Retina (tissue), 1 donor: ENCODE measurements at regions not wholly inside any gene's neighbourhood (a gene's known extent, or its start where the extent isn't known, plus 50 kb on each side); places are given as distances from the start of the nearest gene placed in this dataset.
"Not testable (repeated sequence)": the region's sequence is repeated elsewhere in the genome, so short reads cannot be mapped to it uniquely, and the experiment has no call there.

Source experiments
- DNase-seq: peaks from one replicate; pipeline ENCODE4 v3.0.0-alpha.2; 2016

DNA sequence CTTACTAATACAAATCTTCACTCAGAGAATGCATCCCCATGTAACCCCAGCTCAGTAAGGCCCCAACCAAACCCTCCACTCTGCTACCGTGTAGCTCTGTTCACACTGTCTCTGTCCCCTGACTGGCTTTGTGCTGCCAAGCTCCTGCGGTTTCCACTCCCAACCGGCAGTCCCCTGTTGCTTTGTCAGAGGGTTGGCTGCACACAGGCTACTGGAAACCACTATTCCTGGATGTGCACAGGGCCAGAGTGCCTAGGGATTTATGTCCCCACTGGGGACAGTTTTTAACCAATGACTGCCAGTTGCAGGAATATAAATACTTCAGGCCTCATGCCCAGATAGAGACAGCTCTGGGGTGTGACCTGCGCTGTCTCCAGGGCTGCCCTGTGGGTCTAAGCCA is 157.1 kb upstream of the C16orf82 start:
- no peak for DNase-seq

DNA sequence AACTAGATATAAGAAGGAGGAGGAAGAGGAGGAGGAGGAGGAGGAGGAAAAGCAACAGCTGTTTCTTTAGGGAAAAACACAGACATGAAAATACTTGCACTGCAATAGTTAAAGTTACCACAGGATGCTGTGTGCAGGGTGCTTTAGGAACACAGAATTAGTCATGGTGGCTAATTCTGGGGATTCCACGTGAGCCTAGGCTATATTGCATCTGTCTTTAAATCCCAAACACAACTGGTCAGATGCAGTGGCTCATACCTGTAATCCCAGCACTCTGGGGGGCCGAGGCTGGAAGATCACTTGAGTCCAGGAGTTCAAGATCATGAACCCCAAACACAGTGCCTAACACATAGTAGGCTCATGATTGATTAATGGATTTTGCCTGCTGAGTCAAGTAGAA is 155.3 kb upstream of the C16orf82 start:
- no peak for DNase-seq

DNA sequence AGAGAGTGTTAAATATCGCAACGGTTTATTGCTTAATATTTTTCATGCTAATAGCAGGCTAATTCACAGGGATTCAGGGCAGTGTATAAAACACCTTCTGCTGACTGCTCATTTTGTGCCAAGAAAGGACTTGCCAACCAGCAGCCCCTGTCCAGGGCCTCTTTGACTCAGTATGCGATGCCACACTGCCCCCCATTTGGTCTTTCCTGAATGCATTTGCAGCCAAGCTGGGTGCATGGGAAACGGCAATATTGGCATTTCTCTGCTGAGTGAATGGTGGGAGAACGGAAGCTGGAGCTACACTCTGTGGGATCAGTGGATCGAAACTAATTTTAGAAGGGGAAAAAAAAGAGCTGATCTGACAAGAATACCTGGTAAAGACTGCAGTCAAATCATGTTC is 152.9 kb upstream of the C16orf82 start:
- DNase-seq, result no peak

DNA sequence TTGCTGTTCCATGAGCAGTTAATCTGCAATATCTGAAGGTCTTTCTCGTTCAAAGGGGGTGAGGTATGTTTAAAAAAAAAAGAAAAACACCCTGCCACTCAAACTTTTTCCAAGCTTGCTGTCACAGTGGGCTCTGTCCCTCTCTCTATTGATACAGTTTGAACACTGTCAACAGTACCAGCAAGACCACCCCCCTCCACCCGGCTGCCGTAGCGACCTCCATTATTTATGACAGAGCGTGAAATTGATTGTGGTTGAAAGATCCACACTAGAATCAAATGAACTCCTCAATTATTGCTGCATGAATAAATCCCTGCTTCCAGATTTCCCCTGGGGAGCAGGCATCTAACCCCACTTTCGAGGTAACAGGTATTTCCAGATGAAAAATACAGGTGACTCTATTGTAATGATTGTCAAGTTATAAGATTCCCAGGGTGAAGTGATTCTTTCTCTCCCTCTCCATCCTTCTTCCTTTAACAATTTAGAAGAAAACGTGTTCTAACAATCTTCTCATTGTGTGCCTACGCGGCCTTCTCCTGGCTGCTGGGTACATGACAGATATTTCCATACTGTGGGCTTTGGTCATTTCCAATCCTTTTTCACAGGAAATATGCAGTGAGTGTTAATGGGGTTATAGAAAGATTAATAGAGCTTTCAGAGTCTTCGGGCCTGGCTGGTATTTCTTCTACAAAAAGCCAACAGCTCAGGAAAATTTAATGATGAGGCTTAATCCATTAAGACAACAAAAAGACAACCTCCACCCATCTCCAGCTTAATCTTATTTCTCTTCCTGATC is 135.7 kb upstream of the C16orf82 start:
- peak; percentile 75 for DNase-seq

DNA sequence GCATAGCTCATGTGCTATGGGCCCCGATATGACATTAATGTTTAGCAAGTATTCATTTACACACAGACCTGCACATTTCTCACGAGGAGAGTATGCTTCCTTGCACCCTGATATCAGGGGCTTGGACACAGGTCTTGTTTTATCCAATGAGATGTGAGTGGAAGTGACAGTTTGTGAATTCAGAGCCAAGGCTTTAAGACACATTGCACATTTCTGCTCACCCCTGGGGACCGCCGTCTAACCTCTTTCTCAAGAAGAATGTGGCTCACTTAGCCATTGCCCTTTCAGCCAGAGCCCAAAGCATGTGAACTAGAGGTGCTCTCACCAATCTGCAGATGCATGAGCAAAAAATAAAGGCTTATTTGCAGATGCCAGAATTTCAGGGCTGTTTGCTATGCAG is 116.1 kb upstream of the C16orf82 start:
- peak; percentile 59 for DNase-seq

DNA sequence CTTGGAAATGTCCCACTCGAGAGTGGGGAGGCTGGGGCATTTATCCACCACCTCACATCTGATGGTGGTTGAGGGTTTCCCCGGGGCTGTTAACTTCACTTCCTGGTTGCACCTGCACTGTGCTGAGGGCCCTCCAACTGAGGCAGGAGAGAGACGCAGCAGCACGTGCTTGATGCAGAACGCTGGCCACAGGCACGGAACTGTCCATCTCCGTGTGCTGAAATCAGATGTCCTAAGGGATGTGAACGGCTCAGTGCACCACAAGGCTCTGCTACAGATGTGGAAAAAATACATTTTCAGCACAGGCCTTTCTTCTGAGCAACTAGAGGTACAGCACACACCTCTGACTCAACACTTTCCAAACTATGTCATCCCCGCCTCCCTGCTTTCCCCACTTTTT is 114.8 kb upstream of the C16orf82 start:
- no peak for DNase-seq

DNA sequence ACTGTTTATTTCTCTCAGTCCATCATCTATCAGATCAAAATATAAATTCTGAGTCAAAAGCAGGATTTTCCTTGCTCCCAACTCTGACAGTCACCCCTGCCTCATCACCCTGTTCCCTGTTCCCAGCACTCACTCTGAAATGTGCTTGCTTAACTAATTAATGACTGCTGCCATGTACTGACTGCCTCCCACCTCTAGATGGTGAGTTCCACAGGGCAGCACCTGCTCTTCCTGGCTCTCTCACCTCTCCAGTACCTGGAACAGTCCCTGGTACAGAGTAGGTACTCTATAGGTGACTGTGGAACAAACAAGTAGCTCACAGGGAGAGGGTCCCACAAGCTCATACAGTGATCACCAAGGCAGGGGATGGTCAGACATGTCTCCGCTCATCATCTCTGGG is 114.3 kb upstream of the C16orf82 start:
- no peak for DNase-seq

DNA sequence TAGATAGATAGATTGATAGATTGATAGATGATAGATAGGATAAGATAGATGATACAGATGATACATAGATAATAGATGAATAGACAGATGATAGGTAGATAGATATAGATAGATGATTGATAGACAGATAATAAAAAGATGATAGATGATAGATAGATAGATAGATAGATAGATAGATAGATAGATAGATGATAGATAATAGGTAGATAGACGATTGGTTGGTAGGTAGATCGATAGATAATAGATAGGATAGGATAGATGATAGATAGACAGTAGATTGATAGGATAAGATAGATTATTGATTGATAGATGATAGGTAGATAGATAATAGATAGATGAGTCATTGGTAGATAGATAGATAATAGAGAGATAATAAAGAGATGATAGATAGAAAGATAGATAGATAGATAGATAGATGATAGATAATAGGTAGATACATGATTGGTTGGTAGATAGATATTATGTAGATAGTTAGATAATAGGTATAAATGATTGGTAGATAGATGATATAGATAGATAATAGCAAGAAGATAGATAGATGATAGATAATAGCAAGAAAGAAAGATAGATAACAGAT is 109.4 kb upstream of the C16orf82 start:
- DNase-seq, result no peak

DNA sequence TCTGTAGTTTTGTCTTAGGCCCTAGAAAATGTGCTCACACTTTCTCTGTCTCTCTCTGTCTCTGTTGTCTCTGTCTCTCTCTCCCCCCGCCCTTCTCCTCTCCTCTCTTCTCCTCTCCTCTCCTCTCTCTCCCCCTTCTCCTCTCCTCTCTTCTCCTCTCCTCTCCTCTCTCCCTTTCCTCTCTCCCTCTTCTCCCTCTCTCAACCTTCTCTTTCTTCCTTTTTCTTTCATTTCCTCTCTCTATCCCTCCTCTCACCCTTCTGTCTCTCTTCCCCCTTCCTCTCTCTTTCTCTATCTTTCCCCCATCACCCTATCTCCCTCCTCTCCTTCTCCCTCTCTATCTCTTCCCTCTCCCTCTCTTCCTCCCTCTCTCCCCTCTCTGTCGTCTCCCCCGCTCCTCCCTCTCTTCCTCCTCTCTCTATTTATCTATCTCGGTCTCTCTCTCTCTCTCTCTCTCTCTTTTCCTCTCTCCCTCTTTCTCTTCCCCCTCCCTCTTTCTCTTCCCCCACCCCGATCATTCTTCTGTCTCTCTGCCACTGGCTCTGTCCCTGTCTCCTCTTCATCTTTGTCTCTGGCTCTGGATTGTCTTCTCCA is 107.2 kb upstream of the C16orf82 start:
- DNase-seq, result no peak

DNA sequence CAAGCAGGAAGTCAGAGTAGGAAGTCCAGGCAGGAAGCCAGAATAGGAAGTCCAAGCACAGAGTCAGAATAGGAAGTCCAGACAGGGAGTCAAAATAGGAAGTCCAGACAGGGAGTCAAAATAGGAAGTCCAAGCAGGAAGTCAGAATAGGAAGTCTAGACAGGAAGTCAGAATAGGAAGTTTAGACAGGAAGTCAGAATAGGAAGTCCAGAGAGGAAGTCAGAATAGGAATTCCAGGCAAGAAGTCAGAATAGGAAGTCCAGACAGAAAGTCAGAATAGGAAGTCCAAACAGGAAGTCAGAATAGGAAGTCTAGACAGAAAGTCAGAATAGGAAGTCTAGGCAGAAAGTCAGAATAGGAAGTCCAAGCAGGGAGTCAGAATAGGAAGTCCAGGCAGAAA is 105.3 kb upstream of the C16orf82 start:
- DNase-seq, result no peak

DNA sequence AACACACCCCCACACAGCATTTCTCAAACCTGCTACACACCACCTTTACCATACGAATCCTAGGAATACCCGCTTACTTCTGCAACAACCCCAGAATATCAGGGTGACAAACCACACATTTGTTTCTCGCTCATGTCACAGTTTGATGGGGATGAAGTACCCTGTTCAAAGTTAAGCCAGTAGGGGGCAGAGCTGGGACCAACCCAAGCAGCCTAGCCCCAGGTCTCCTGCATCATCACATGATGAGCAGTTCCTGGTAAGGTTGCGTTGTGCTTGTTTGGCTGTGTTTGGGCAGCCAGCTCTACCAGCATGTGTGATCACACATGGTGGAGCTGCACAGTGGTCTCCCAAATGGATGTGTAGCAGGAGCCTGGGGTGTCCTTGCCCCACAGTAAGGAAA is 103.6 kb upstream of the C16orf82 start:
- no peak for DNase-seq

DNA sequence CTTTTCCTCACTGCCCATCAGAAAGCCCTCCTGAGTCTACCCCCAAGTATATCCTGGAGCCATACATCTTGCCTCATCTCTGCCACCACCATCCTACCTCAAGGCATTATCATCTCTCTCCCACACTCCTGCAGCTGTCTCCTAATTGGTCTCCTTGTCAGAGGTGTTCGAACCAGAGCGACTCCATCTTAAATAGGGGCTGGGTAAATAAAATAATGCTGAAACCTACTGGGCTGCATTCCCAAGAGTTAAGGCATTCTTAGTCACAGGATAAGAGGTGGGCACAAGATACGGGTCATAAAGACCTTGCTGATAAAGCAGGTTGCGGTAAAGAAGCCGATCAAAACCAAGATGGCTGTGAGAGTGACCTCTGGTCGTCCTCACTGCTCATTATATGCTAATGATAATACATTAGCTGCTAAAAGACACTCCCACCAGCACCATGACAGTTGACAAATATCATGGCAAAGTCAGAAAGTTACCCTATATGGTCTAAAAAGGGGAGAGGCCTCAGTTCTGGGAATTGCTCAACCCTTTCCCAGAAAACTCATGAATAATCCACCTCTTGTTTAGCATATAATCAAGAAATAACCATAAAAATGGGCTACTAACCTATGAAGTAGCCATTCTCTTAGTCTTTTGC is 97.0 kb upstream of the C16orf82 start:
- no peak for DNase-seq

DNA sequence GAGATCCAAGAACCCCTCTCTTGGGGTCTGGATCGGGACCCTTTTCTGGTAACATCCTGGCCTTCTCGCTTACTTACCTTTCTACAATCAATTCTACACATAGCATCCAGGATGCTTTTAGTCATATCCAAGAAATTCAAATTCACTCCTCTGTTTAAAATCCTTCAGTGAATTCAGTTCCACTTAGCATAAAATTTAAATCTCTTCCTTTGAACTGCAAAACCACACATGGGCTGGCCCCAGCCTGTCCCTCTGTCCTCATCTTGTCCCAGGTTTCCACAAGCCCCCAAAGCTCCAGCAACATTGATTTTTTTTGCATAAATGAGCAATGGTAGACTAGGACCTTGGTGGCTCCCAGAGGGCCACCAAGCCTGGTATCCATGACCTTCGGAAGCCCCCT is 96.4 kb upstream of the C16orf82 start:
- DNase-seq, result no peak

DNA sequence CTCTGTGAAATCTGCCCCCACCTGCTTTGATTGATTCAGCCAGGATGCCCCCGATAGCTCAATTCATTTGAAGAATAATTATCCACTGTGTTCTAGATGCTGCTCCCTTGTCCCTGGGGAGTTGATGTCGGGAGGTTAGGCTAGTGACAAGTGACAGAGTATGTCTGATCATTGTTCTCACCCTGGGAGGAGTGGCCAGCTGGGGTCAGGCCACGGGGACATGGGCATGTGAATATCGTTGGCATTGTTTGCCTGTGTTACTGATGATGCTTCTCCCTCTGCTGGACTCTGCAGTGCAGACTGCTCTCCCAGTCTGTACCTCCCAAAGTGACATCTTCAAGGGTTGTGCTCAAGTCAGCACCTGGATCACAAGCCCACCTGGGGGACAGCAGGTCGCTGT is 89.9 kb upstream of the C16orf82 start:
- no peak for DNase-seq

DNA sequence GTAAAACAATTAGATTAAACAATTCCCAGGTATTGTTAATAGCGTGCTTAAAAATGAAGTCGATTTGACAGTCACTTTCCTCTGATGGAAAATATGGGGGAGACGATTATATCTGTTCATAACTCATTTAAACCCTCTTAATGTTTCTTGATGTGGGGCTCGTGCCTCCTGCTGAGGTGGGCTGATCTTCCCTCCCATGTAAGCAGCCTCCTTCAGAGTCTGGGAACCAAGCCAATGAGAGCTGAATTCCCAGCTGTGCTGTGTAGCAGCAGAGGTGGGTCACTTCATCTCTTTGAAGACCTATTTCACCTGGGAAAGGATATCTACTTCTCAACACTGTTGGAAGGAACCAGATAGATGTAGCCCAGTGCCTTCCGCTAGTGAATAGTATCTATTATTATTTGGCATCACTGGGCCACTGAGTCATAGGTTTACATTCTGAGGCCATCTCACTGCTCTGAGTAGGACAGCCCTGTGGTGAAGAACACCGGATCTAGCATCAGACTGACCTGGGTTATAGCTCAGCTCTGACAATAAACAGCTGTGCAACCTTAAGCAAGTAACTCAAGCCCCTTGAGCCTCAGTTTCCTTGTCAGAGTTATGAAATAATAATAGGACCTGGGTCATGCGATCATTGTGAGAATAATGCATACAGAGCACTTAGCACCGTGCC is 85.3 kb upstream of the C16orf82 start:
- DNase-seq, result no peak

DNA sequence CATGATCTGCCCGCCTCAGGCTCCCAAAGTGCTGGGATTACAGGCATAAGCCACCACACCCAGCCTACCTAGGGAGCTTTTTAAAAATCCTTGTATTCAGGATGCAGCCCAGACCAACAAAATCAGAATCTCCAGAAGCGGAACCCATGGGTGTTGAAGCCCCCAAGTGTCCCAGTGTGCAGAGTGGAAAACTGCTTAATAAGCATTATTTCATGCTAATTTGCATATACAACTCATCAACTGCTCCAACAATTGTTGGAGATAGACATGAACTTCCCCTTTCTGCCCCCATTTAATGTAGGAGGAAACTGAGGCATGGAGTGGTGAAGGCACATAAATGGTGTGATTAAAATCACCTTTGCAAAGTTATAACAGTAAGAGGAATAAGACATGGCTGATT is 84.3 kb upstream of the C16orf82 start:
- no peak for DNase-seq

DNA sequence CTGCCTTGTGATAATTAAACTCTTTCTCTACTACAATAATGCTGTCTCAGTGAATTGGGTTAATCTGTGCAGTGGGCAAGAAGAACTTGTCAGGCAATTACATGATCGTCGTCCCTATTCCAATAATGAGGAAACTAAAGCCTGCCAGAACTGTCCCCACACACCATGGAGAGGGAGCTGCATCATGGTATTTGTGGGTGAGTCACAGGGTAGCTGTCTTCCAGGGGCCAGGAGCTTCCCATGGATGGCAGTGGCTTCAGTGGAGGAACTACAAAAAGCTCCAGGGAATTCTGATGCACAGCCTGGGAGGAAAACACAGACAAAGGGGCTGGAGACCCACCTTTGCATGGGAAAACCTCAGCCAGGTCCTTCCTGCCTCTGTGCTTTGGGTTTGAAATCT is 83.3 kb upstream of the C16orf82 start:
- DNase-seq, result peak; percentile 45

DNA sequence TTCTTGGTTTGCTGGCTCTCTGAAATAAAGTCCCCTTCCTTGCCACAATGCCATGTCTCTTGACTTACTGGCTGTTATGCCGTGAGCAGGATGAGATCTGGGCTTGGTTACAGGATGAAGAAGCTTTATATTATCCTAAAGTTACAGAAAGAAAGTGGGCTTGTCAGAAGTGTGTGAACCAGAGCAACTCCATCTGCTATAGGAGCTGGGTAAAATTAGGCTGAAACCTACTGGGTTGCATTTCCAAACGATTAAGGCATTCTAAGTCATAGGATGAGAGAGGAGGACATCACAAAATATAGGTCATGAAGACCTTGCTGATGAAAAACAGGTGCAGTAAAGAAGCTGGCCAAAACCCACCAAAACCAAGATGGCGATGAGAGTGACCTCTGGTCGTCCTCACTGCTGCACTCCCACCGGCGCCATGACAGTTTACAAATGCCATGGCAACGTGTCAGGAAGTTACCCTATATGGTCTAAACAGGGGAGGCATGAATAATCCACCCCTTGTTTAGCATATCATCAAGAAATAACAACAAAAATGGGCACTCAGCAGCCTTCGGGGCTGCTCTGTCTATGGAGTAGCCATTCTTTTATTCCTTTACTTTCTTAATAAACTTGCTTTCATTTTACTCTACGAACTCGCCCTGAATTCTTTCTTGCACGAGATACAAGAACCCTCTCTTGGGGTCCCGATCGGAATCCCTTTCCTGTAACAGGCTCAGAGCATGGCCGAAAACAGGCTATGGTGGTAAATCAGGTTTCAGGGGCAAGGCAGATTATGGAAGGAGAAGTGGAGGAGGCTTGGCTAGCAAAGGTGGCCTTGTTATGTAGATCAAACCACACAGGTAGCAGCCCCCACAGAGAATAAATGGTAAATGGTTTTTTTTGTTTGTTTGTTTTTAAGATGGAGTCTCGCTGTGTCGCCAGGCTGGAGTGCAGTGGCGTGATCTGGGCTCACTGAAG is 81.3 kb upstream of the C16orf82 start:
- no peak for DNase-seq

DNA sequence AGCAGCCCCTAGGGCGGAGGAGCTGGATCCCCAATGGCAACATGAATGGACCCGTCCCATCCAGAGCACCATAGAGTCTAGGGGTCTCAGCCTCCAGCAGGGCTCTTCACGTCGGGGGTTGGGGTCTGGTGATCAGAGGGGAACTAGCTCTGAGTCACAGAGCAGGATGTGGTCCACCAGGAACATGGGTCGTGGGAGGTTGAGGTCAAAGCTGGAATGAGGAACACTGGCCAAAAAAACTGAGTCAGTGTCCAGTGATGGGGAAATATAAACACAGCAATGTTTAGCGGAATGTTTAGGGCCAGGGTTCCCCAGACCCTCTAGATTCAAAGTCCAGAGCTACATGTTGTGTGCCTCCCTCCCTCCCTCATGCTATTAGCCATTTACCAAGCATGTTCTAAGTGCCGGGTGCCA is 79.1 kb upstream of the C16orf82 start:
- DNase-seq, result no peak

DNA sequence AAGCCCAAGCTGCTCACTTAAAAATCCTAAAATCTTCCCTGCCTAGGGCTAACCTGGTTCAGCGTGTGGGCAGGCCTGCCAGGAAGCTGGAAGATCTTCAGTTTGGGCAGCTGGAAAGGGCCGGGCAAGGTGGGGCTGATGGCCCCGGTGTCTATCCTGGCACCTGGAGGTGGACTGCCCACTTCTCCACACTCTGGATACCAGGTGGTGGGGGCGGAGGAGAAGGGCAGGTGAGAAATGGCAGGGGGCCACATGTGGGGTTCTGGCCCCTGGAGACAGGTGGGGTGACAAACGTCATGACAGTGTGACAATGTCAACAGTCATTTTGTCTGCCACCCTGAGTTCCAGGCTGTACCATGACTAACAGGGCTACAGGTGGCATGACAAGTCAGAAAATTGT is 78.5 kb upstream of the C16orf82 start:
- no peak for DNase-seq

DNA sequence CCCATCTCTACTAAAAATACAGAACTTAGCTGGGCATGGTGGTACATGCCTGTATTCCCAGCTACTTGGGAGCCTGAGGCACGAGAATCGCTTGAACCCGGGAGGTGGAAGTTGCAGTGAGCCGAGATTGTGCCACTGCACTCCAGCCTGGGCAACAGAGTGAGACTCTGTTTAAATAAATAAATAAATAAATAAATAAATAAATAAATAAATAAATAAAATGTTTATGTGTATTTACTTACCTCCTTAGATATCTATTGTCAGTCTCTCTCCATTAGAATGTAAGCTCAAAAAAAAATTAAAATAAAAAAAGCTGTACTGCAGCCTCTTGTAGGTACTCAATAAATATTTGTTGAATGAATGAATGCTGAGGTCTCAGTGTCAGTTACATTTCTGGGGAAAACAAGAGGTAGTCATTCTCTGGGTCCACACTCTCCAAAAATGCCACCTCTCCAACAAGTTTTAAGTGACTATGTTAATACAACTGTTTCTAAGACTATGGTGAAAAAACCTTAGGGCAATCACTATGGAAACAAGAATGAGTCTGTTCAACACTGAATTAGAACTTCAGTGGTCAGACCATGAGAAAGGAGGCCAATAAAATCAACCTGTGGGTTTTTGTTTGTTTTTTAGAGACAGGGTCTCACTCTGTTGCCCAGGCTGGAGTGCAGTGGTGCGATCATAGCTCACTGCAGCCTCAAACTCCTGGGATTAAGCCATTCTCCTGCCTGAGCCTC is 76.2 kb upstream of the C16orf82 start:
- not testable (repeated sequence) for DNase-seq
